ENCODE measurements at regions not wholly inside any gene's neighbourhood (a gene's known extent, or its start where the extent isn't known, plus 50 kb on each side); places are given as distances from the start of the nearest gene placed in this dataset.

DNA sequence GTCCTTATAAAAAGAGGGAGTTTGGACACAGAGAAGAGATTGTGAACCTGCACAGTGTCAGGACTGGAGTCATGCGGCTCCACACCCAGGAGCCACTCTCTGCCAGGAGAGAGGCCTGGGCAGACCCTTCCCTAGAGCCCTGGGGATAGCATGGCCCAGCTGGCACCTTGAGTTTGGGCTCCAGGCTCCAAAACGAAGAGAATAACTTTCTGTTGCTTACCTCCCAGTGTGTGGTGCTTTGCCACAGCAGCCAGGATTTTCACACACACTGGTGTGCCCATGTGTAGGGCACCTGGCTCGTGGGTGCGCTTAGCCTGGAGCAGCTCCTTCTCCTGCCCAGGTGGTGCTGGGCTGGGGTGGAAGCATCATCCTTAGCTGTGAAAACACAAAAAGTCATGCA is 344.3 kb downstream of the TEX29 start:
- TF ChIP-seq, protein P1, sequence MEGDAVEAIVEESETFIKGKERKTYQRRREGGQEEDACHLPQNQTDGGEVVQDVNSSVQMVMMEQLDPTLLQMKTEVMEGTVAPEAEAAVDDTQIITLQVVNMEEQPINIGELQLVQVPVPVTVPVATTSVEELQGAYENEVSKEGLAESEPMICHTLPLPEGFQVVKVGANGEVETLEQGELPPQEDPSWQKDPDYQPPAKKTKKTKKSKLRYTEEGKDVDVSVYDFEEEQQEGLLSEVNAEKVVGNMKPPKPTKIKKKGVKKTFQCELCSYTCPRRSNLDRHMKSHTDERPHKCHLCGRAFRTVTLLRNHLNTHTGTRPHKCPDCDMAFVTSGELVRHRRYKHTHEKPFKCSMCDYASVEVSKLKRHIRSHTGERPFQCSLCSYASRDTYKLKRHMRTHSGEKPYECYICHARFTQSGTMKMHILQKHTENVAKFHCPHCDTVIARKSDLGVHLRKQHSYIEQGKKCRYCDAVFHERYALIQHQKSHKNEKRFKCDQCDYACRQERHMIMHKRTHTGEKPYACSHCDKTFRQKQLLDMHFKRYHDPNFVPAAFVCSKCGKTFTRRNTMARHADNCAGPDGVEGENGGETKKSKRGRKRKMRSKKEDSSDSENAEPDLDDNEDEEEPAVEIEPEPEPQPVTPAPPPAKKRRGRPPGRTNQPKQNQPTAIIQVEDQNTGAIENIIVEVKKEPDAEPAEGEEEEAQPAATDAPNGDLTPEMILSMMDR (IDR thresholded peaks at IDR 0.05) = no peak
- no peak for TF ChIP-seq ZFX (IDR thresholded peaks at IDR 0.05; ENCODE audit: borderline replicate concordance)
